GM19452 (cell line): ENCODE measurements at regions not wholly inside any gene's neighbourhood (a gene's known extent, or its start where the extent isn't known, plus 50 kb on each side); places are given as distances from the start of the nearest gene placed in this dataset.
"Not testable (repeated sequence)": the region's sequence is repeated elsewhere in the genome, so short reads cannot be mapped to it uniquely, and the experiment has no call there.

ENCODE experiments used
- ATAC-seq: cut with Tn5 transposase; IDR thresholded peaks from one replicate; pipeline ENCODE4 v1.9.1; 2021; ENCODE audit not compliant: unreplicated experiment

- ATAC-seq, result no peak
Observed at GRCh38 chr11:21711341-21711740, 481.5 kb upstream of the ANO5 start.

- ATAC-seq, result no peak
Observed at GRCh38 chr11:21723678-21724077, 469.2 kb upstream of the ANO5 start.

- ATAC-seq, result no peak
Observed at GRCh38 chr11:21727102-21727501, 465.8 kb upstream of the ANO5 start.

- no peak for ATAC-seq
Observed at GRCh38 chr11:21736404-21736803, 456.5 kb upstream of the ANO5 start.

- ATAC-seq, result not testable (repeated sequence)
Observed at GRCh38 chr11:21752475-21753243, 440.2 kb upstream of the ANO5 start.

GRCh38 chr11:21753244-21753767 is 439.6 kb upstream of the ANO5 start:
- ATAC-seq, result not testable (repeated sequence)

GRCh38 chr11:21761000-21761399 is 431.9 kb upstream of the ANO5 start:
- no peak for ATAC-seq

GRCh38 chr11:21768388-21768787 is 424.5 kb upstream of the ANO5 start:
- no peak for ATAC-seq

- ATAC-seq, result no peak
Observed at GRCh38 chr11:21769188-21769587, 423.7 kb upstream of the ANO5 start.

GRCh38 chr11:21771097-21771496 is 421.8 kb upstream of the ANO5 start:
- ATAC-seq, result no peak

- no peak for ATAC-seq
Observed at GRCh38 chr11:21774212-21774611, 418.7 kb upstream of the ANO5 start.

- no peak for ATAC-seq
Observed at GRCh38 chr11:21775911-21776310, 417.0 kb upstream of the ANO5 start.

GRCh38 chr11:21783954-21784353 is 408.9 kb upstream of the ANO5 start:
- no peak for ATAC-seq

GRCh38 chr11:21785351-21785750 is 407.5 kb upstream of the ANO5 start:
- no peak for ATAC-seq

GRCh38 chr11:21794306-21794705 is 398.6 kb upstream of the ANO5 start:
- ATAC-seq, result no peak

GRCh38 chr11:21798216-21798615 is 394.7 kb upstream of the ANO5 start:
- no peak for ATAC-seq

GRCh38 chr11:21804523-21804922 is 388.4 kb upstream of the ANO5 start:
- ATAC-seq, result not testable (repeated sequence)

- ATAC-seq, result no peak
Observed at GRCh38 chr11:21806508-21806907, 386.4 kb upstream of the ANO5 start.

- ATAC-seq, result no peak
Observed at GRCh38 chr11:21806947-21807346, 385.9 kb upstream of the ANO5 start.

- no peak for ATAC-seq
Observed at GRCh38 chr11:21807350-21807749, 385.5 kb upstream of the ANO5 start.

- ATAC-seq, result no peak
Observed at GRCh38 chr11:21810650-21811049, 382.2 kb upstream of the ANO5 start.

- ATAC-seq, result no peak
Observed at GRCh38 chr11:21811572-21811971, 381.3 kb upstream of the ANO5 start.

- no peak for ATAC-seq
Observed at GRCh38 chr11:21814169-21814568, 378.7 kb upstream of the ANO5 start.
